GM12874 (cell line): ENCODE measurements at regions not wholly inside any gene's neighbourhood (a gene's known extent, or its start where the extent isn't known, plus 50 kb on each side); places are given as distances from the start of the nearest gene placed in this dataset.

ENCODE experiments used
- TF ChIP-seq, protein P1 (sequence below): IDR thresholded peaks from 2 replicates; pipeline ENCODE4 v1.5.1; 2011; ENCODE audit warnings: low read depth, mild to moderate bottlenecking, control low read depth, low read length, moderate library complexity; ENCODE audit not compliant: insufficient read depth

DNA sequence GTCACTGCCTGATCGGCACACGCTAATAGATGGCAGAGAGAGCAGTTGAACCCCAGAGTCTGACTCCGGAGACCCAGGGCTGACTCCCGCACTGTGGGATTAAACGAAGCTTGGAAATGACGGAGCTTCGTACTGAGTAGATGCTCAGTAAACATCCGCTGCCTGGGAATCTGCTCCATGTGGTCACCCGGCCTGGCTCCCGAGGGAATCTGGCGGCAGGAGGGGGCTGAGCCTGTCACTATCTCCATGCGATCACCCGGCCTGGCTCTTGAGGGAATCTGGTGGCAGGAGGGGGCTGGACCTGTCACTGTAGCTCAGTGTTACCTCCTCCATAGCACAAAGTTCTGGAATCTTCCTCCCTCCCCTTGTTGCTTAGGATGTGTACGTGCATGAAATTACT is 139.7 kb upstream of the CIBAR2 start:
- TF ChIP-seq, protein P1, sequence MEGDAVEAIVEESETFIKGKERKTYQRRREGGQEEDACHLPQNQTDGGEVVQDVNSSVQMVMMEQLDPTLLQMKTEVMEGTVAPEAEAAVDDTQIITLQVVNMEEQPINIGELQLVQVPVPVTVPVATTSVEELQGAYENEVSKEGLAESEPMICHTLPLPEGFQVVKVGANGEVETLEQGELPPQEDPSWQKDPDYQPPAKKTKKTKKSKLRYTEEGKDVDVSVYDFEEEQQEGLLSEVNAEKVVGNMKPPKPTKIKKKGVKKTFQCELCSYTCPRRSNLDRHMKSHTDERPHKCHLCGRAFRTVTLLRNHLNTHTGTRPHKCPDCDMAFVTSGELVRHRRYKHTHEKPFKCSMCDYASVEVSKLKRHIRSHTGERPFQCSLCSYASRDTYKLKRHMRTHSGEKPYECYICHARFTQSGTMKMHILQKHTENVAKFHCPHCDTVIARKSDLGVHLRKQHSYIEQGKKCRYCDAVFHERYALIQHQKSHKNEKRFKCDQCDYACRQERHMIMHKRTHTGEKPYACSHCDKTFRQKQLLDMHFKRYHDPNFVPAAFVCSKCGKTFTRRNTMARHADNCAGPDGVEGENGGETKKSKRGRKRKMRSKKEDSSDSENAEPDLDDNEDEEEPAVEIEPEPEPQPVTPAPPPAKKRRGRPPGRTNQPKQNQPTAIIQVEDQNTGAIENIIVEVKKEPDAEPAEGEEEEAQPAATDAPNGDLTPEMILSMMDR = no peak

DNA sequence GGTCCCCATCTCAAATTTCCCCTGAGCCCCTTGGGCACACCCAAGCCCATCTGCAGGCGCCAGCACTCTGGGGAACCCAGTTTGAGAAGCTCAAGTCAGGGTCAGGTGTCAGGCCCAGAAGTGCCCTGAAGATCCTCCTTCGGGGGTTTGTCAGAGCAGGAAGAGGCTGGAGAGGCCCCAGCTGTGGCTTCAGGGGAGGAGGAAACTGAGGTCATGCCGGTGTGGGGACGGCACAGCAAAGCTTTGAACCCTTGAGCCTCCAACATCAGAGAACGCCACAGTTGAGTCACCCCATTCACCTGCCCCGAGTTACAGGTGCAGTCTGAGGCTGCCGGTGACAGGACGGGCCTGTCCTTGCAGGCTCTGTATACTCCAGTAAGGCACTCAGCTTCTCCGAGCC is 140.2 kb upstream of the CIBAR2 start:
- TF ChIP-seq, protein P1 = no peak

DNA sequence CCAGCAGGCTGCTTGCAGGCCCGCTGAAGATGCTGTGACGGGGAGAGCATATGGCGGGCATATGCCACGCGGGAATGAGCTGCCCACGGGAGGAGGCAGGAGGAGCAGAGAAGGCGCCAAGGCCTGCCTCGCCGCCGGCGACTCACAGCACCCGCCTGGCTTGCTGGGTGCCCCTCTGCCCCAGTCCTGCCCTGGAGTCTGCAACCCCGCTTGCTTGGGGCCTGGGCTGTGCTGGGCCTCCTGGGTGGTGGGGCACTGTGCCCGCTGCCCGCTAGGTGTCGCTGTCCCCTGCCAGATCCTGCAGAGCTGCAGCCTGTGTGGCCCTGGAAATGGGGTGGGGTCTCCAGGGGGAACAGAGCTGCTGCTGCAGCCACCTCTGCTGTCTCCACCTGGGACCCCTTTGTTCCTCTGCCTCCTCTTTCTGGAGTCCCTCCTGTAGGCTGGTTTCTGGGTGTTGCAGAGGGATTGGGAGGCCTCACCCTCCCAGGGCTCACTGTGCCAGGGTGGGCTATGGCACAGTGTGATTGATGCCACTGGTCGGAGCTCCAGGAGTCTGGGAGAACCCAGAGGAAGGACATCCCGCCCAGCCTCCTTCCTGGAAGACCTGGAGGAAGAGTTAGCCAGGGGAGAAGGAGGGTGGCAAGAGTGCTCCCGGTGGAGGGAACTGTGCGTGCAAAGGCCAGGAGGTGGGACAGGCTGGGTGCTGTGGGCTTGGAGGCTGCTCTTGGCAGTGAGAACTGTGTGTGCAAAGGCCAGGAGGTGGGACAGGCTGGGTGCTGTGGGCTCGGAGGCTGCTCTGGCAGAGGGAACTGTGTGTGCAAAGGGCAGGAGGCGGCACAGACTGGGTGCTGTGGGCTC is 141.0 kb upstream of the CIBAR2 start:
- TF ChIP-seq, protein P1 = peak; percentile 99

- TF ChIP-seq, protein P1 = no peak
Observed at GRCh38 chr16:85254051-85254450, 141.8 kb upstream of the CIBAR2 start.

GRCh38 chr16:85254921-85255320 is 142.6 kb upstream of the CIBAR2 start:
- TF ChIP-seq, protein P1 = no peak

DNA sequence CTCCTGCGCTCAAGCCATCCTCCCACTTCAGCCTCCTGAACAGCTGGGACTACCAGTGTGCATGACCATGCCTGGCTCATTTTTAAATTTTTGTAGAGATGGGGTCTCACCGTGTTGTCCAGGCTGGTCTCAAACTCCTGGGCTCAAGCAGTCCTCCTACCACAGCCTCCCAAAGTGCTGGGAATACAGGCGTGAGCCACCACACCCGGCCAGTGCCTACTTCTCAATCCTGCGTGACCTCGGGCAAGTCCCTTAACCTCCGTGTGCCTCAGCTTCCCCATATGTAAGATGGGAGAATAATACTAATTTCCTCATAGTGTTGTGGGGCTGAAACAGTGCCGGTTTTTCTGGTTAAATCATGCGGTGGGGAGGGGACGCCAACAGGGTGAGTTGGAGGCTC is 143.5 kb upstream of the CIBAR2 start:
- TF ChIP-seq, protein P1 = no peak

GRCh38 chr16:85256190-85256739 is 144.0 kb upstream of the CIBAR2 start:
- TF ChIP-seq, protein P1 = no peak
